ENCODE measurements at regions not wholly inside any gene's neighbourhood (a gene's known extent, or its start where the extent isn't known, plus 50 kb on each side); places are given as distances from the start of the nearest gene placed in this dataset.

DNA sequence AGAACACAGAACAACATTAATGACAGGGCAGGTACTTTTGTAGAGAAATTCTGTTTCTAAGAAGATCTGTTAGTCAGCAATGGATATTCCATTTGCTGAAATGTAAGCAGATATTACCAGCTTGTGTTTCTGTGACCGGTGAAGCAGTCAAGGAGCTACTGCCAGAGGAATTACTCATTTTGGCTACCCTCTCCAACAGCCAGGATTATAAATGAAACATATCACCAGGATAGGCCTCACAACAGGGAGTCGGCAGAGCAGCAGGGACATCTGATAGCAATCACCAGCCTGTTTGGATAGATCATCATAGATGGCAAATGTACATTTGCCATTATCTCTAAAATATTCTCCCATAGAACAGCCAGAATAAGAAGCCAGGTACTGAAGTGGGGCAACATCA, 440.7 kb downstream of the KCNH5 start:
- H3K9me3 Mint-ChIP-seq = peaks cover 7 to 12% of the 10 kb centered on the region in 2 donors
- no peaks in the 10 kb centered on the region for H3K27me3 Mint-ChIP-seq
- DNase-seq (no peak), ATAC-seq (replicated peaks) (no peak)
- no peaks in the 10 kb centered on the region for H3K36me3 Mint-ChIP-seq (ENCODE audit: insufficient read depth)
- no peaks in the 10 kb centered on the region for H3K4me1 Mint-ChIP-seq (ENCODE audit: low read depth in 2 of 2)
- H3K27ac Mint-ChIP-seq = no peak overlapping the region
- no peak overlapping the region for H3K4me3 Mint-ChIP-seq

DNA sequence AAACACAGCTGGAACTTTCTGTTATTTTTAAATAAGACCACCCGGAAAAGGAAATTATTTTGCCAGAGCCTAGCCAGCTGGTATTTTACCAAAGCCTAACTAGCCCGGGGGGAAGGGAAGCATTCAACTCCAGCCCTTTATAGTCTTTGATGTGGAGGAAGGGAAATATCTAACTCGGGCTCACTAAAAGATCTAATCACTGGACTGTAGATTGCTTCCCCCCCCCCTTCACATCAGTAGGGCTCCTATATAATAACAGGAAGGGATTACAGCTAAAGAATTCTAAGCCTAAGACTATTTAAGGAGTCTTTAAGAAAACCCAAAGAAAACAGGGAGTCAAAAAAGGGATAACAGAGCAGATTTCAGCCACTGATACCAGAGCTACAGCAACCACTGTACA, 431.1 kb downstream of the KCNH5 start:
- no peak overlapping the region for H3K4me3 Mint-ChIP-seq

GRCh38 chr14:62616668-62617067, 428.6 kb downstream of the KCNH5 start:
- H3K4me1 Mint-ChIP-seq (ENCODE audit: low read depth in 2 of 2) = no peaks in the 10 kb centered on the region
- no peaks in the 10 kb centered on the region for H3K36me3 Mint-ChIP-seq (ENCODE audit: insufficient read depth)
- no peak for DNase-seq
- H3K9me3 Mint-ChIP-seq = peaks cover 6 to 7% of the 10 kb centered on the region in 2 donors
- no peak overlapping the region for H3K4me3 Mint-ChIP-seq
- no peaks in the 10 kb centered on the region for H3K27me3 Mint-ChIP-seq
- H3K27ac Mint-ChIP-seq = no peak overlapping the region
- ATAC-seq (replicated peaks) = no peak

More for the DNA sequence above, 431.1 kb downstream of the KCNH5 start:
- DNase-seq (no peak), ATAC-seq (replicated peaks) (no peak)
- H3K9me3 Mint-ChIP-seq = peaks cover 4 to 10% of the 10 kb centered on the region in 2 donors
- no peaks in the 10 kb centered on the region for H3K36me3 Mint-ChIP-seq (ENCODE audit: insufficient read depth)
- H3K27me3 Mint-ChIP-seq = no peaks in the 10 kb centered on the region
- no peaks in the 10 kb centered on the region for H3K4me1 Mint-ChIP-seq (ENCODE audit: low read depth in 2 of 2)
- H3K27ac Mint-ChIP-seq = no peak overlapping the region

GRCh38 chr14:62626416-62626815, 418.8 kb downstream of the KCNH5 start:
- ATAC-seq (replicated peaks) (no peak), DNase-seq (no peak)
- Mint-ChIP-seq H3K4me3 (no peak overlapping the region), H3K27me3 (no peaks in the 10 kb centered on the region), H3K9me3 (peaks cover 9 to 28% of the 10 kb centered on the region in 2 donors), H3K4me1 (ENCODE audit: low read depth in 2 of 2) (no peaks in the 10 kb centered on the region), H3K36me3 (ENCODE audit: insufficient read depth) (no peaks in the 10 kb centered on the region), H3K27ac (no peak overlapping the region)

DNA sequence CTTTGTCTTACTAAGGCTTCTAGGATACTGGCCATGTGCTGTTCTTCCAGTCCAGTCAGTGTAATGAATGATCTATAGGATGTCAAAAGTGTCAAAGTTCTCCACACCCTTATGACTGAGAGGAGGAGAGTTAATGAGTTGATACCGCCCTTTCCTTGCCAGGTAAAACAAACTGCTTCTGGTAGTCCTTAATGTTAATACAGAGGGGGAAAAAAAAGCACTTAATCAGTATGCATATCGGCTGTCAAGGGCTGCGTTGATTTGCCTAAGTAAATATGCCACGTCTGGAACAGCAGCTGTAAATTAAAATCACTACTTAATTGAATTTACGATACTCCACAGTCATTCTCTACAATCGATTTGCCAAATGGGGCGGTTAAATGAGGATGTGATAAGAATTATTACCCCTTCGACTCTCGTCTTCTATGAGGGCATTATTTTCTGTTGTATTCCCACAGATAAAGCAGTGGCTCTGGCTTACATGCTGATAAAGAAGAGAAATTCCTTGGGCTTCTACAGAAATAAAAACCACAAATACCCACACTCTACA, 416.0 kb downstream of the KCNH5 start:
- no peaks in the 10 kb centered on the region for H3K36me3 Mint-ChIP-seq (ENCODE audit: insufficient read depth)
- H3K4me1 Mint-ChIP-seq (ENCODE audit: low read depth in 2 of 2) = no peaks in the 10 kb centered on the region
- H3K9me3 Mint-ChIP-seq = peaks cover 4 to 29% of the 10 kb centered on the region in 2 donors
- no peak overlapping the region for H3K4me3 Mint-ChIP-seq
- ATAC-seq (replicated peaks) = no peak
- H3K27ac Mint-ChIP-seq = no peak overlapping the region
- no peak for DNase-seq
- no peaks in the 10 kb centered on the region for H3K27me3 Mint-ChIP-seq

GRCh38 chr14:62631176-62631575, 414.1 kb downstream of the KCNH5 start:
- H3K4me1 Mint-ChIP-seq (ENCODE audit: low read depth in 2 of 2) = no peaks in the 10 kb centered on the region
- no peak for ATAC-seq (replicated peaks)
- H3K36me3 Mint-ChIP-seq (ENCODE audit: insufficient read depth) = no peaks in the 10 kb centered on the region
- no peak overlapping the region for H3K4me3 Mint-ChIP-seq
- H3K27ac Mint-ChIP-seq = no peak overlapping the region
- H3K27me3 Mint-ChIP-seq = no peaks in the 10 kb centered on the region
- no peak for DNase-seq
- peaks cover 4 to 19% of the 10 kb centered on the region in 2 donors for H3K9me3 Mint-ChIP-seq

DNA sequence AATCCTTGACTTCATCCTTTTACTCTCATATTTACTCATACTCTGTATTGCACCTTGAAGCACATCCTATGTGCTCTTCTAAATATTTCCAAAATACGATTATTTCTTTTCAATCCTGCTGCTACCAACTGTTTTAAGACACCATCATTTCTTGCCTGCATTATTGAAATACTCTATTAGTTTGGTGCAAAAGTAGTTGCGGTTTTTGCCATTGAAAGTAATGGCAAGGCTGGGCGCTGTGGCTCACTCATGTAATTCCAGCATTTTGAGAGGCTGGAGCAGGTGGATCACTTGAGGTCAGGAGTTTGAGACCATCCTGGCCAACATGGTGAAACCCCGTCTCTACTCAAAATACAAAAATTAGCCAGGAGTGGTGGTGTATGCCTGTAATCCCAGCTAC, 412.5 kb downstream of the KCNH5 start:
- DNase-seq = no peak
- Mint-ChIP-seq H3K4me3 (no peak overlapping the region), H3K36me3 (ENCODE audit: insufficient read depth) (no peaks in the 10 kb centered on the region), H3K9me3 (peaks cover 4 to 14% of the 10 kb centered on the region in 2 donors), H3K27ac (no peak overlapping the region), H3K4me1 (ENCODE audit: low read depth in 2 of 2) (no peaks in the 10 kb centered on the region), H3K27me3 (no peaks in the 10 kb centered on the region)
- ATAC-seq (replicated peaks) = no peak

DNA sequence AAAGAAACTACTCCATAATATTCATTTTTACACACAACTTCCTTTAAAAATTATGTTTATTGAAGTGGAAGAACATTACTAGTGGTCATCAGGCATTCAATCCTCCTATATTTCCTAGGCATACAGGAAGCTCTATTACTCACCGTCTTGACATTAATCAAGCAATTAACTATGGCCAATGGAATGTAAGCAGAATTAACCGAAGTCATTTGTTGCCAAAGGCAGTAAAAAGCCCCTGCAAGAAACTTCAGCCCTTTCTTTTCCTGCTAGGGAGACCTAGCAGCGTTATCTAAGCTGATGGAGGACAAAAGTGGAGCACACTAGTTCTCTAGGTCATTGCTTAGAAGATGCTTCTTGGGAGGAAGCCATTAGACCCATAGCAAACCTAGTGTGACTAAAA, 399.6 kb downstream of the KCNH5 start:
- no peak overlapping the region for H3K27ac Mint-ChIP-seq
- DNase-seq (no peak), ATAC-seq (replicated peaks) (no peak)
- peaks cover 0 to 2% of the 10 kb centered on the region in 2 donors for H3K9me3 Mint-ChIP-seq
- H3K4me1 Mint-ChIP-seq (ENCODE audit: low read depth in 2 of 2) = no peaks in the 10 kb centered on the region
- H3K4me3 Mint-ChIP-seq = no peak overlapping the region
- H3K27me3 Mint-ChIP-seq = no peaks in the 10 kb centered on the region
- H3K36me3 Mint-ChIP-seq (ENCODE audit: insufficient read depth) = no peaks in the 10 kb centered on the region
